ENCODE measurements at regions not wholly inside any gene's neighbourhood (a gene's known extent, or its start where the extent isn't known, plus 50 kb on each side); places are given as distances from the start of the nearest gene placed in this dataset.

DNA sequence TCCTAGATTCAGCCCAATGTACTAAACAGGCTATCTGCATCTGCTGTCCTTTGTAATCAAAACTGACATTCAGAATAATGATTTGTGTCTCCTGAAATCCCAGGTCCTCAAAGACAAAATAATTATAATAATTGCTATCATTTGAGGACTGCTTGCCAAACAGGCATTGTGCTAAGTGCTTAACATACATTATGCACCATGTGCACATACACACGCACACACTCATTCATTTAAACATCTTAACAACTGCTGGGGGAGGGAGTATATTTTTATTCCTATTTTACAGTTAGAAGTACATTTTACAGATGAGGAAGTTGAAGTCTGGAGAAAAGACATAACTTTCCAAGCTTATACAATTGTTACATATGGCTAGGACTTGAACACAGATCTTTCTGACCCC, 308.0 kb upstream of the ZC3H12C start:
- Histone ChIP-seq H3K27me3 (replicated peaks in 1 of 7) (no peaks in the 10 kb centered on the region), H3K9me3 (no peaks in the 10 kb centered on the region), H3K4me3 (no peak overlapping the region), H3K36me3 (no peaks in the 10 kb centered on the region), H3K4me1 (no peaks in the 10 kb centered on the region), H3K27ac (no peak overlapping the region)
- intact Hi-C loops (cut with DNase I; ENCODE audit: low total_unique reads), result no loop called here
- no peak for TF ChIP-seq POLR2A (IDR thresholded peaks at IDR 0.05)
- TF ChIP-seq POLR2AphosphoS5 (IDR thresholded peaks at IDR 0.05), result no peak
- TF ChIP-seq, protein P1, sequence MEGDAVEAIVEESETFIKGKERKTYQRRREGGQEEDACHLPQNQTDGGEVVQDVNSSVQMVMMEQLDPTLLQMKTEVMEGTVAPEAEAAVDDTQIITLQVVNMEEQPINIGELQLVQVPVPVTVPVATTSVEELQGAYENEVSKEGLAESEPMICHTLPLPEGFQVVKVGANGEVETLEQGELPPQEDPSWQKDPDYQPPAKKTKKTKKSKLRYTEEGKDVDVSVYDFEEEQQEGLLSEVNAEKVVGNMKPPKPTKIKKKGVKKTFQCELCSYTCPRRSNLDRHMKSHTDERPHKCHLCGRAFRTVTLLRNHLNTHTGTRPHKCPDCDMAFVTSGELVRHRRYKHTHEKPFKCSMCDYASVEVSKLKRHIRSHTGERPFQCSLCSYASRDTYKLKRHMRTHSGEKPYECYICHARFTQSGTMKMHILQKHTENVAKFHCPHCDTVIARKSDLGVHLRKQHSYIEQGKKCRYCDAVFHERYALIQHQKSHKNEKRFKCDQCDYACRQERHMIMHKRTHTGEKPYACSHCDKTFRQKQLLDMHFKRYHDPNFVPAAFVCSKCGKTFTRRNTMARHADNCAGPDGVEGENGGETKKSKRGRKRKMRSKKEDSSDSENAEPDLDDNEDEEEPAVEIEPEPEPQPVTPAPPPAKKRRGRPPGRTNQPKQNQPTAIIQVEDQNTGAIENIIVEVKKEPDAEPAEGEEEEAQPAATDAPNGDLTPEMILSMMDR (IDR thresholded peaks at IDR 0.05 in 8 of 11, conservative IDR thresholded peaks at IDR 0.05 in 3 of 11), result no peak
- no peak for DNase-seq
- WGBS, 5 donors, result 90 to 97% (median 95%) methylated on average over 1 of the region's 1 CpG

GRCh38 chr11:109785714-109786113, 307.5 kb upstream of the ZC3H12C start:
- Histone ChIP-seq H3K27me3 (replicated peaks in 1 of 7) (no peaks in the 10 kb centered on the region), H3K4me3 (no peak overlapping the region), H3K36me3 (no peaks in the 10 kb centered on the region), H3K9me3 (no peaks in the 10 kb centered on the region), H3K4me1 (no peaks in the 10 kb centered on the region), H3K27ac (no peak overlapping the region)
- DNase-seq, result no peak
- TF ChIP-seq POLR2A (IDR thresholded peaks at IDR 0.05), result no peak
- 57 to 75% (median 69%) methylated on average over 4 of the region's 4 CpGs for WGBS, 5 donors
- intact Hi-C loops (cut with DNase I; ENCODE audit: low total_unique reads), result no loop called here

DNA sequence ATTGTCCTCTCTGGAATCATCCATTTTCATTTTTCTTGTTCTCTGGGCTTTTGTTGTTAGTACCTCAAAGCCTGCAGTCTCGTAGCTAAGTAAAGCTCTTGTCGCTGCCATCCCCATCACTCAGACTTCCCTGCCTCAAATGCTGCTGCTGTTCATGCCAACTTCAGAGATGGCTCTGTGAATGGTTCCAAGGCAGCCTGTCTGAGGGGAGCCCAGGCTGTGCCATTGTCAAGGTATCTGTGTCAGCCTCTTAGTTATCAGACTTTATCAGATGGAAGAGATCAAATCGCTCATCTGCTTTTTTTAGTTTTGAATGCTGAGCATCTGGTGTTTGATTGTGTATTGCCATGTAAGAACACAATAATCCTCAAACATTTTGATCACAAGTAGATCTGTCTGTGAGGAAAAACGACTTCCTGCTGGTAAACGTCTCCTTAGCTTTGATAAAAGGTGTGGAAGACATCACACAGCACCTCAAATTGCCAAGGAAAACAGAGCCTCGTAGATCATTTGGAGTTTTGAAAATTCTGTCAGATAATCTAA, 304.2 kb upstream of the ZC3H12C start:
- H3K36me3 ChIP-seq, result no peaks in the 10 kb centered on the region
- WGBS, 5 donors, result 67 to 72% (median 71%) methylated on average over 6 of the region's 6 CpGs
- no peak for DNase-seq
- no peak overlapping the region for H3K4me3 ChIP-seq
- no peak overlapping the region for H3K27ac ChIP-seq
- H3K27me3 ChIP-seq (replicated peaks in 1 of 7), result no peaks in the 10 kb centered on the region
- TF ChIP-seq POLR2AphosphoS5 (IDR thresholded peaks at IDR 0.05), result no peak
- TF ChIP-seq POLR2A (IDR thresholded peaks at IDR 0.05), result no peak
- TF ChIP-seq, protein P1 (IDR thresholded peaks at IDR 0.05 in 8 of 11, conservative IDR thresholded peaks at IDR 0.05 in 3 of 11), result no peak
- intact Hi-C loops (cut with DNase I; ENCODE audit: low total_unique reads), result no loop called here
- no peaks in the 10 kb centered on the region for H3K9me3 ChIP-seq
- H3K4me1 ChIP-seq, result no peaks in the 10 kb centered on the region

GRCh38 chr11:109789901-109790300, 303.3 kb upstream of the ZC3H12C start:
- H3K27me3 ChIP-seq (replicated peaks in 1 of 7), result no peaks in the 10 kb centered on the region
- H3K27ac ChIP-seq, result no peak overlapping the region
- no peak overlapping the region for H3K4me3 ChIP-seq
- no peaks in the 10 kb centered on the region for H3K4me1 ChIP-seq
- TF ChIP-seq POLR2A (IDR thresholded peaks at IDR 0.05) (no peak), POLR2AphosphoS5 (IDR thresholded peaks at IDR 0.05) (no peak)
- TF ChIP-seq, protein P1 (IDR thresholded peaks at IDR 0.05 in 8 of 11, conservative IDR thresholded peaks at IDR 0.05 in 3 of 11), result no peak
- no peaks in the 10 kb centered on the region for H3K36me3 ChIP-seq
- whole genome bisulfite sequencing, 5 donors, result 55 to 82% (median 71%) methylated on average over 1 of the region's 1 CpG
- no peak for DNase-seq
- intact Hi-C loops (cut with DNase I; ENCODE audit: low total_unique reads), result no loop called here
- no peaks in the 10 kb centered on the region for H3K9me3 ChIP-seq

DNA sequence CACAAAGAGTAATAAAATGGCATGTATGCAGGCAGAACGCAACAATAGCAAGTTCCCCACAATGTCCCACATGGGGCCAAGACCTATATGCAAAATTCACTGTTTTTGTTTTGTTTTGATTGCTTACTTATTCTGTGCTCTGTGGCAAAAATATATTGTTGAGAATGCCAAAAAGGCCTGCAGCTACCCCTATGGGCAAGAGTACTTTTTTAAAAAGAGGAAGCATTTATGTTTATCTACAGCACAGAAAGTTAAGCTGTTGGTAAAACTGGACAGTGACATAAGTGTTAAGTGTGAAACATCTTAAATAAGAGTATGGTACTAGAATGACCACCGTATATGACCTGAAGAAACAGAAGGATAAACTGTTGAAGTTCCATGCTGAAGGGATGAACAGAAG, 301.9 kb upstream of the ZC3H12C start:
- H3K9me3 ChIP-seq, result no peaks in the 10 kb centered on the region
- no peaks in the 10 kb centered on the region for H3K4me1 ChIP-seq
- H3K36me3 ChIP-seq, result no peaks in the 10 kb centered on the region
- intact Hi-C loops (cut with DNase I; ENCODE audit: low total_unique reads), result no loop called here
- DNase-seq, result no peak
- H3K27me3 ChIP-seq (replicated peaks in 1 of 7), result no peaks in the 10 kb centered on the region
- TF ChIP-seq POLR2AphosphoS5 (IDR thresholded peaks at IDR 0.05) (no peak), POLR2A (IDR thresholded peaks at IDR 0.05) (no peak)
- TF ChIP-seq, protein P1 (IDR thresholded peaks at IDR 0.05 in 8 of 11, conservative IDR thresholded peaks at IDR 0.05 in 3 of 11), result no peak
- H3K27ac ChIP-seq, result no peak overlapping the region
- H3K4me3 ChIP-seq, result no peak overlapping the region
- 69 to 94% (median 84%) methylated on average over 2 of the region's 2 CpGs for WGBS, 5 donors

All from spleen (tissue), 11 donors.